Activated naive CD4-positive, alpha-beta T cell (primary cell): ENCODE measurements at regions not wholly inside any gene's neighbourhood (a gene's known extent, or its start where the extent isn't known, plus 50 kb on each side); places are given as distances from the start of the nearest gene placed in this dataset.

Experiments used
- DNase-seq, 4 experiments: peaks; one replicate each; lab custom pipeline; 2025; lab: John Stamatoyannopoulos, UW

GRCh38 chr3:82287562-82287961 lies 526.1 kb upstream of the GBE1 start:
- no peak for DNase-seq

GRCh38 chr3:82281205-82281604 lies 519.8 kb upstream of the GBE1 start:
- no peak for DNase-seq

- DNase-seq, result no peak
These were observed 515.5 kb upstream of the GBE1 start for GRCh38 chr3:82276992-82277391.

GRCh38 chr3:82274897-82275296 lies 513.5 kb upstream of the GBE1 start:
- DNase-seq, result no peak

- no peak for DNase-seq
These were observed 504.3 kb upstream of the GBE1 start for GRCh38 chr3:82265747-82266146.

- no peak for DNase-seq
These were observed 500.7 kb upstream of the GBE1 start for GRCh38 chr3:82262193-82262592.

- no peak for DNase-seq
These were observed 500.2 kb upstream of the GBE1 start for GRCh38 chr3:82261637-82262036.

GRCh38 chr3:82261013-82261412 lies 499.6 kb upstream of the GBE1 start:
- no peak for DNase-seq

- no peak for DNase-seq
These were observed 498.5 kb upstream of the GBE1 start for GRCh38 chr3:82259994-82260393.

GRCh38 chr3:82240322-82240721 lies 478.9 kb upstream of the GBE1 start:
- DNase-seq, result no peak

- no peak for DNase-seq
These were observed 474.8 kb upstream of the GBE1 start for GRCh38 chr3:82236257-82236656.

- no peak for DNase-seq
These were observed 468.0 kb upstream of the GBE1 start for GRCh38 chr3:82229397-82229796.

- DNase-seq, result no peak
These were observed 463.2 kb upstream of the GBE1 start for GRCh38 chr3:82224661-82225060.

- DNase-seq, result no peak
These were observed 461.0 kb upstream of the GBE1 start for GRCh38 chr3:82222401-82222800.

- DNase-seq, result no peak
These were observed 456.1 kb upstream of the GBE1 start for GRCh38 chr3:82217571-82217970.

- no peak for DNase-seq
These were observed 446.7 kb upstream of the GBE1 start for GRCh38 chr3:82208002-82208710.

- no peak for DNase-seq
These were observed 440.8 kb upstream of the GBE1 start for GRCh38 chr3:82202269-82202668.

- no peak for DNase-seq
These were observed 439.9 kb upstream of the GBE1 start for GRCh38 chr3:82201316-82201715.

- DNase-seq, result no peak
These were observed 436.6 kb upstream of the GBE1 start for GRCh38 chr3:82198009-82198408.

- DNase-seq, result no peak
These were observed 435.2 kb upstream of the GBE1 start for GRCh38 chr3:82196645-82197044.

- no peak for DNase-seq
These were observed 433.4 kb upstream of the GBE1 start for GRCh38 chr3:82194870-82195269.

GRCh38 chr3:82186017-82186416 lies 424.6 kb upstream of the GBE1 start:
- DNase-seq, result no peak

- no peak for DNase-seq
These were observed 417.8 kb upstream of the GBE1 start for GRCh38 chr3:82179291-82179690.

- DNase-seq, result no peak
These were observed 416.8 kb upstream of the GBE1 start for GRCh38 chr3:82178291-82178690.
